ENCODE measurements at regions not wholly inside any gene's neighbourhood (a gene's known extent, or its start where the extent isn't known, plus 50 kb on each side); places are given as distances from the start of the nearest gene placed in this dataset.

GRCh38 chr19:31154021-31154420 is 195.2 kb downstream of the TSHZ3 start:
- no peak for DNase-seq

GRCh38 chr19:31152906-31153305 is 196.3 kb downstream of the TSHZ3 start:
- no peak for DNase-seq

- no peak for DNase-seq
Measured at GRCh38 chr19:31149441-31149941, 199.7 kb downstream of the TSHZ3 start.

GRCh38 chr19:31148671-31149070 is 200.6 kb downstream of the TSHZ3 start:
- no peak for DNase-seq

DNA sequence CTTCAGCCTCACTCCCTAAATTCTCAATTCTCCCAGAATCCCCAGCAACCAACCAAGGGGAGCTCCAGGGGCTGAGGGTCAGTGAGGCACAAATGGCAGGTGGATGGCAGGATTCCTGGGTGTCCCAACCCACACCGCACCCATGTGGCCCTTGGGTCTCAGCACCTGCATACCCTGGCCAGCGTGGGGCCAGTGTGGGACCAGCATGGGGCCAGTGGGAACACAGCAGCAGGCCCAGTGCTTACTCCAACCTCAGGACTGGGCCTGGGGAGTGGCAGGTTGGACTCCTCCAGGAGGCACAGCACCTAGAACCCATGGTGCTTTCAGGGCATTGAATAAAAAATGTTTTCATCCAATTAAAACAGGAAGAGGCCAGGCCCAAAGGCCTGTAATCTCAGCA is 202.0 kb downstream of the TSHZ3 start:
- DNase-seq, result no peak

GRCh38 chr19:31146546-31147183 is 202.6 kb downstream of the TSHZ3 start:
- no peak for DNase-seq

GRCh38 chr19:31146015-31146414 is 203.2 kb downstream of the TSHZ3 start:
- no peak for DNase-seq

DNA sequence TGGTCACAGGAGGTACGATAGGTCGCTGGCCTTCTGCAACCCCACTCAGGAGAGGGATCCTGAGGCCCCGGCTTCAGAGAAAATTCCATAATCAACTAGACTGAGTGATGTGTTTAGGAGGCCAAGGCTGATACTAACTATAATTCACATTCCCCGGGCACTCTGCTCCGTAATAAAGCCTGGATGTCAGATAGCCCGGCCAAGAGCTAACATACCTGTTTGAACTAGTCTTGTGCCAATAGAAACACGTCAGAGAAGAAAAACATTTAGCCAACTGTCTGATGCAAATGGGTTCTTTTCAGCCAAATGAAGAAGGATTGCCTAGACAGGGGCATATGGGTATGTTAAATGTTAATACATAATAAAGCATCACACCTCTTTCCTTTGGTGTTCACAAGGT is 204.2 kb downstream of the TSHZ3 start:
- no peak for DNase-seq

- no peak for DNase-seq
Measured at GRCh38 chr19:31144075-31144870, 205.0 kb downstream of the TSHZ3 start.

GRCh38 chr19:31141301-31141700 is 207.9 kb downstream of the TSHZ3 start:
- no peak for DNase-seq

DNA sequence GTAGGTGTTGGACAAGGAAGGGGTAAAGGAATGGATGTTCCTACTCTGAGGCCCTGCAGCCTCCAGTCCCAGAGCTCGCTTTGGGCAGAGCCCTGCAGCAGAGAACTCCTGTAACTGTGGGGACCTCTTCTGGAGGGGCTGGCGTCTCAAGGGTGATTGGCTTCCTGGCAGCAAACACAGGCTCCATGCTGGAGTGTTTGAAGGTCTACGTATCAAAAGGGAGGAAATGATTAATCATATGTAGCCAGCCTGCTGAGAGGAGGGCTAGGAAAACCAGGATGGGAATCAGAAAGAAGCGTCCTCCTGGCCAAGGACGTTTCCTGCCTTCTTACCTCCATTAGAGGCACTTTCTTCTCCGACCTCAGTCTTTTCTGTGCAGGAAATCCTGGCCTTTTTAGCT is 208.5 kb downstream of the TSHZ3 start:
- DNase-seq, result no peak

DNA sequence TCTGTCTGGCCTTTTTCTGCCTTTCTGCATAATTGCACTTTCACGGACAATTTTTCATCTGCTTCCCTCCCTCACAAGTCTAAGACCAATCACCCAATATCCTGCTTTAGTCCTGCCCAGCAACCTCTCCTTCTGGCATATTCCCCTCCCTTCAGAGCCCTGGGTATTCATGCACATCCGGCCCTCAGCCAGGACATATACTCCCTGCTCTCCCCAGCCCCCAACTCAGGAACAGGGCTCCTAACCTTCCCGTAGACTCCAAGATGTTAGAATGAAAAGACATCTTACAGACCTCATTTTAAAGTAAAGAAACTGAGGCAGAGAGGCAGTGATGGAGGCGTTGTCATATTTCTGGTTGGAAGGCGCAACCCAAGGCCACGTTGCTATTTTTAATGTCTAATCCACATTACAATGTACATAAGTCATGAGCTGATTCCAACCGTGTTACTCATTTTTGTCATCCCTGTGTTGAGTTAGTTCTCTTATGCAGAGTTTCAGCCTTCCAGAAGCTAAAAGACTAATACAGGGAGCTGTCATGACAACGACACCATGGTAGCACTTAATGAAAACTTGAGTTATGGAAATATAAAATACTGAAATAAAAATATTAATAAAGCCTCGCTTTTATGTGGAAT is 209.2 kb downstream of the TSHZ3 start:
- DNase-seq, result no peak

DNA sequence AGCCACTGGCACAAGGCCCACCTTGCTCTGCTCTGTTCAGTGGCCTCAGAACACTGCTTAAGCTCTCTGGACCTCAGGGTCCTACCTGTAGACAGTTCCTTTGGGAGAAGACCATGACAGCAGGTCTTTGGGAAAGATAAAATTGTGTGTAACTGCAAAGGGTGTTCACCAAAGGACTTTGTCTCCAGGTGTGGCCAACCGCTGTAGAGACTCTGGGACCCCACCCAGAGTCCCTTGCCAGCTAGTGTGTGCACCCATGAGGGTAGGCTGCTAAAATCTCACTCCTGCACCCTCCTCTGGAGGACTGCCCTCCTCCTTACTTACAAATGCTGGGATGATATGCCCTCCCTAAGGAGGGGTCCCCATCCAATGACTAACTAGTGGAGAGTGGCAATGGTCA is 211.2 kb downstream of the TSHZ3 start:
- DNase-seq, result no peak

- no peak for DNase-seq
Measured at GRCh38 chr19:31135841-31136240, 213.4 kb downstream of the TSHZ3 start.

DNA sequence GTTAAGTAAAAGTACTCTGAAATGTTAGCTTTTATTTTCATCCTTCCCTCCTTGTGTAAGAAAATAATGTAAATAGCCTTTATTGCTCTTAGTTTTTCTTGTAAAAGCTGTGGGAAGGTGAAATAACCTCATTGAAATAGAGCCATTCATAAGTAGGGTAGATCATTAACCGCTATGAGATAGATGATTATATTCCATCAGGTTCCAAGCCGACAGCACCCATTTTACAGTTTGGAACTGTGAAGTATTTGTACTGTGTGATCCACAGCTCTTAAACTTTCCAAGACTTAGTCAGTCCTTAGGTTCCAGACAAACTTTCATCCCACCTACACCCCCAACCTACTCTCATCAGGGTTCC is 216.5 kb downstream of the TSHZ3 start:
- DNase-seq, result no peak

DNA sequence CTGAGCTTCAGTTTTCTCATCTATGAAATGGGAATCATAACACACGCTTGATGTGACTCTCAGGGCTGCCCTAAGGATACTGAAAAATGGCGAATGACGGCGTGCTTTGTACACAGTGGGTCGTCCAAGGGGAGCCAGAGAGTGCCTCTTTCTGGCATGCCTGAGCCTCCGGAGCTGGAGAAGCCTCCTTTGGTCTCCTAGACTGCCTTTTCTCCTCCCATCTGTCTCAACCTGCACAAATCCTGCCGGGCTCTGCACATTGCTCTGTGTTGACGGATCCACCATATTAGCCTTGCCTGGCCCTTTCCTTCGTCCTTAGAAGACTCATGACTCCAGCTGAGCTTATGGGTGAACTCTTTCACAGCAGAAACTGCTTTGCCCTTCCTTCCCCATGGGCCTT is 220.9 kb downstream of the TSHZ3 start:
- no peak for DNase-seq

DNA sequence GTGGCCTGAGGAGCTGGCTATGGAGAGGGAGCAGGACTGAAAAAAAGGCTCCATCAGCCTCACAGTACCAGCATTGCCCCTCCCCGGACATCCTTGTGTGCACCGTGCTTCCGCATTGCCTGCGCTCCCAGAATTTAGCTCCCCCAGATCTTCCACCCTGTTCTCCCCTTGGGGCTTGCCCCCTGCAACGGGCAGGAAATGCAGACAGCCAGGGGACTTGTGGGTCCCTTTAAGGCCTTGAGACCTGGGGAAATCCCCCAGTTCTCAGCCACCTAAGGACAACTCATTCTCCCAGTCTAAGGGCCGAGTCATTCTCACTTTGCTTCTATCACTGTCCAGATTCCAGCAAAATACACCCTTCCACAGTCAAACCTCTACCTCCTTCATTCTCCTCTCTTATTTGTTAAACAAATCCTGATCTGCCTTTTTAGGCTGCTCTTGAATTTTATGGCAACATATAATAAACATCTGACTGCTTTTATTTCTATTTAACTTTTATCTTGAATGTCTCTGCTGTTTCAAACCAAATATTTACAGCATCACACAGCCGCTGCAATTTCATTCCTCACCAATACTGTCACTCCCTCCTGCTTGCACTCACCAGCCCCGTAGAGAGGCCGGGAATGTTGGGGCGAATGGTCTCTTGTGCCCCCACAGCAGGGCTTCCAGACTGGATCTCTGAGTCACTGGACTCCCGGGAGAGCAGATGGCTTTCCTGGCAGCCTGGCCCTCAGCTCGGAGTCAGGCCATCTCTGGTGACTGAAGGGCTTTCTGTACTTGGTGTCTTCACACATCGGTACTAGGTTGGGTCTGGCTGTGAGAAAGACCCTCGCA is 221.9 kb downstream of the TSHZ3 start:
- no peak for DNase-seq

GRCh38 chr19:31126236-31126635 is 223.0 kb downstream of the TSHZ3 start:
- no peak for DNase-seq

- no peak for DNase-seq
Measured at GRCh38 chr19:31125071-31125470, 224.2 kb downstream of the TSHZ3 start.

DNA sequence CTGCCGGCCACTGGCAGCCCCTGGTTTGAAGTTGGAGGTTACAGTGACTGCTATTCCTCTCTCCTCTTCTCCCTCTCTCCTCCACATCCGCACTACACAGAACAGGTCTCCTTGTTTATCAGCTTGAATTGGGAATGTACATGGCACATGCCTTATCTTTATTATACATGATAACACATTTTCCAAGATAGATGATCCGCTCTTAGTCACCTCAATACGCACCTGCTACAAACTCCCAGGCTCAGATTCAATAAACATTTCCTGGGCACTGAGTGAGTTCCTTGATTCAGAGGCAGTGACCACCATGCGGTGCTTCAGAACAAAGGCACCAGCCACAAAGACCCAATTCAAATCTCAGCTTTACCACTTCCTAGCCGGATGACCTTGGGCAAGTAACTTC is 227.7 kb downstream of the TSHZ3 start:
- DNase-seq, result no peak

DNA sequence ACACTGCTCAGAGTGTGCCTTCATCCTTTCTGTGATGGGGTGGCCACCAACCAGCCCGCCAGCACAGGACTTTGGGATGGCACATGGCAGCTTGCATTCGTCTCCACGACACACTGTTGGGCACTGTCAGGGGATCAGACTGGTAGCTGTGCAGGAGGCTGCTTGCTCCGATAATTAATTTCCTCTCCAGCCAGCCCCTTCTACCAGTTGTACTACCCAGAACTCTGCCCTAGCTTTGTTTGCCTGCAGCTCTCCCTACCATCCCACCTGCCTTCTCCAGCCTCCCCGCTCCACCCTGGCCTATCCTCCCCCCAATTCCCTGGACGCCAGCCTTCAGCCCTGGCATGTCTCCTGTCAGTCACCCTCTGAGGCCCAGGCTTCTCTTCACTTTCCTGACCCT is 228.3 kb downstream of the TSHZ3 start:
- no peak for DNase-seq

DNA sequence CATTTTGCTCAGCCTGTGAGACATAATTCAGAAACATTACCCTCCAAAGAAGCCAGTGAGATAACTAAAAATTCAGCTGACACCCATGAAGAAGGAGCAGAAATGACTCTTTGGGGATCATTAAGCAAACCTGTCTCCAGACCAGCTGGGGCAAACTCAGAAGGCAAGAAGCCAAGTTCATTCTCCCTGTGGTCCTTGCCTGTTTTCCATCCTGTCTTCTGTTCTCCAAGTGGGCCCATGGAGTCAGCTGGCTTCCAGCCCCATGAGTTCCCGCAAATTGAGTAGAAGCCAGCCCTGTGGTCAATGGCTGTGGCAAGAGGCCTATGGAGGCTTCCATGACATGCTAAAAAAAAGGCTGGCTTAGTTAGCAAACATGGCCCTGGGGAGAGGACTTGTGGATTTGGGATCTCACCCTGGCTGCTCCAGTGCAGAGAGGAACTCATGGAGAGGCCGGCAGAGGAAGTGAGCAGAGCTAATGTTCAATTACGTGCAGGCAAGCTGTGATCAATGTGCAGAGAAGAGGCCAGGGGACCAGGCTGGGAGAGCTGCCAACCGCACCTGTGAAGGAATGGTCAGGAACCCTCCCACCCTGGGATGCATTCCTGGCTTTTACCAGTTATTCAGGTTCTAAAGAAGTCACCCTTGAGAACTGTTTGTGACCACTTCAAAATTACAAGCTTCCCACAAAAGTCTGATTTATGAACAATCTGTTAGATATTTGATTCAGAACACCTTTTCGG is 229.1 kb downstream of the TSHZ3 start:
- DNase-seq, result no peak

DNA sequence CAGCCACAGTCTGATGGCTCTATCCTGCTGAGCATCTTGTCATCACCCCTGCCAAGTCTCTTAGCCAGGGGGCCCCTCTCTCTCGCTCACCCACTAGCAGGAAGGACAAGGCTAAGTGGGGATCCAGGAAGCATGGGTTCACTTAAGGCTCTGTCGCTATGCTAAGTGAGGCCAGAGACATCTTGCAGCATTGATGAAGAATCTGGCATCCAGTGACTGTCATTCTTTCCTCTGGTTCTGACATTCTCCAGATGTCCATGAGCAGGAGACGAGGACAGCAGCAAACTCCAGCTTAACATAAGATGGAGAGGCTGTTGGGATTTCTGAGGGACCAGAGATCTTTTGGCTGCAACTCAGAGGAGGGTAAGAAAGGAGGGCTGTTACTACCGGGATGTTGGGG is 230.2 kb downstream of the TSHZ3 start:
- no peak for DNase-seq
